Activated CD8-positive, alpha-beta memory T cell treated with anti-CD3 and anti-CD28 coated beads for 48 hours (primary cell): ENCODE measurements at regions not wholly inside any gene's neighbourhood (a gene's known extent, or its start where the extent isn't known, plus 50 kb on each side); places are given as distances from the start of the nearest gene placed in this dataset.

Source experiments
- DNase-seq, 3 experiments: peaks; one replicate each; pipeline ENCODE4 v3.0.0-alpha.2; 2020; ENCODE audit warnings: low read depth in 2 of 3, low spot score in 2 of 3

GRCh38 chr5:124283031-124283430 lies 463.4 kb downstream of the ZNF608 start:
- DNase-seq = no peak

GRCh38 chr5:124280079-124280478 lies 466.4 kb downstream of the ZNF608 start:
- no peak for DNase-seq

GRCh38 chr5:124279146-124279876 lies 467.1 kb downstream of the ZNF608 start:
- DNase-seq = no peak

- no peak for DNase-seq
These were observed 467.8 kb downstream of the ZNF608 start for GRCh38 chr5:124278636-124279035.

- DNase-seq = no peak
These were observed 468.5 kb downstream of the ZNF608 start for GRCh38 chr5:124277767-124278545.

GRCh38 chr5:124276166-124276565 lies 470.3 kb downstream of the ZNF608 start:
- DNase-seq = no peak

- no peak for DNase-seq
These were observed 471.5 kb downstream of the ZNF608 start for GRCh38 chr5:124274949-124275348.

GRCh38 chr5:124264499-124264898 lies 481.9 kb downstream of the ZNF608 start:
- no peak for DNase-seq

- DNase-seq = no peak
These were observed 482.6 kb downstream of the ZNF608 start for GRCh38 chr5:124263680-124264491.

GRCh38 chr5:124262991-124263571 lies 483.4 kb downstream of the ZNF608 start:
- no peak for DNase-seq

- no peak for DNase-seq
These were observed 484.0 kb downstream of the ZNF608 start for GRCh38 chr5:124262470-124262869.

- DNase-seq = no peak
These were observed 484.6 kb downstream of the ZNF608 start for GRCh38 chr5:124261848-124262247.

GRCh38 chr5:124260921-124261515 lies 485.4 kb downstream of the ZNF608 start:
- DNase-seq = no peak

- no peak for DNase-seq
These were observed 487.4 kb downstream of the ZNF608 start for GRCh38 chr5:124259017-124259416.

GRCh38 chr5:124257048-124257447 lies 489.4 kb downstream of the ZNF608 start:
- no peak for DNase-seq

- DNase-seq = no peak
These were observed 493.1 kb downstream of the ZNF608 start for GRCh38 chr5:124253203-124253810.

GRCh38 chr5:124252747-124253146 lies 493.7 kb downstream of the ZNF608 start:
- no peak for DNase-seq

- DNase-seq = no peak
These were observed 494.2 kb downstream of the ZNF608 start for GRCh38 chr5:124252191-124252638.

- no peak for DNase-seq
These were observed 501.2 kb downstream of the ZNF608 start for GRCh38 chr5:124245276-124245675.

GRCh38 chr5:124240732-124241131 lies 505.7 kb downstream of the ZNF608 start:
- no peak for DNase-seq
